HL-60 (cell line): ENCODE measurements at regions not wholly inside any gene's neighbourhood (a gene's known extent, or its start where the extent isn't known, plus 50 kb on each side); places are given as distances from the start of the nearest gene placed in this dataset.

Source experiments
- CTCF ChIP-seq: IDR thresholded peaks from one replicate; pipeline ENCODE4 v1.5.1; 2011; ENCODE audit warnings: low read length, control low read depth, inconsistent platforms; ENCODE audit not compliant: insufficient read depth
- GABPA ChIP-seq: IDR thresholded peaks from 2 replicates; pipeline ENCODE4 v1.6.1; 2012; ENCODE audit warnings: low read depth

GRCh38 chr10:78729366-78729765, 339.4 kb upstream of the ZMIZ1 start:
- TF ChIP-seq CTCF = no peak
- TF ChIP-seq GABPA = no peak
